ENCODE measurements at regions not wholly inside any gene's neighbourhood (a gene's known extent, or its start where the extent isn't known, plus 50 kb on each side); places are given as distances from the start of the nearest gene placed in this dataset.

DNA sequence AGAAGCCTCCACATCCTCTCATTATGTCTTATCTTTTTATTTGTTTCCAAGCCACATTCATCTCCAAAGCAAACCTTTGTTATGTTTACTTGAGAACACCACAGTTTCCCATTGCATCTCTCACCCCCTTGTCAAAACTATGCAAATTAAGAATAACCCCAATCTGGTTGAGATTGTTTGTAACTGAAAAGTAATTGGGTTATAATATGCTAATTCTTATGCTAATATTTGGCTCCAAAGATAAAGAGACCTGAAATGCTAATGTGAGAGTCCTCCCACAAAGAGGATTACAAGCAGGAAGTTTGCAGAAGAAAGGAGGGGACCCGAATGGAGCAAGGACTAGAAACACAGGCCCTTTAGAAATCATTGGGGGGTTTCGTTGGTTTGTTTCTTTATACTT, 92.9 kb upstream of the UBL3 start:
- Histone ChIP-seq H3K27me3 (ENCODE audit: control insufficient read depth in 2 of 2, insufficient read depth in 2 of 2, low read length in 2 of 2) (peaks cover 0 to 4% of the 10 kb centered on the region in 2 experiments), H2AFZ (ENCODE audit: low read depth, low read length) (no peak overlapping the region), H3K4me1 (ENCODE audit: control insufficient read depth, extremely low read depth, insufficient read depth, low read length) (no peaks in the 10 kb centered on the region), H3K9ac (replicated peaks; ENCODE audit: extremely low read depth, insufficient read depth, low read length) (no peak overlapping the region), H4K20me1 (replicated peaks; ENCODE audit: control insufficient read depth, extremely low read depth, insufficient read depth, low read length) (no peaks in the 10 kb centered on the region), H3K4me2 (ENCODE audit: insufficient read depth, low read length) (no peak overlapping the region), H3K79me2 (ENCODE audit: control insufficient read depth, insufficient read depth, low read length) (no peaks in the 10 kb centered on the region), H3K36me3 (ENCODE audit: control insufficient read depth in 2 of 2, extremely low read depth in 1 of 2, insufficient read depth in 2 of 2, low read length in 2 of 2) (no peaks in the 10 kb centered on the region), H3K9me1 (replicated peaks; ENCODE audit: control insufficient read depth, extremely low read depth, insufficient read depth, low read length) (no peaks in the 10 kb centered on the region), H3K4me3 (replicated peaks in 1 of 3; ENCODE audit: insufficient read depth in 1 of 3, low read depth in 1 of 3, low read length in 3 of 3) (no peak overlapping the region), H3K9me3 (replicated peaks; ENCODE audit: control insufficient read depth, insufficient read depth, low read length) (no peaks in the 10 kb centered on the region), H3K27ac (ENCODE audit: insufficient read depth, low read depth, low read length) (no peak overlapping the region)
- dilution Hi-C loops (cut with MboI; ENCODE audit: extremely low pct_ligation_motif_present, low sequenced_read_pairs) (no loop called here), intact Hi-C loops (cut with micrococcal nuclease) (no loop called here)
- FAIRE-seq: no peak
- no TSS peak for BruUV-seq (replicated peaks)
- TF ChIP-seq POLR2A (IDR thresholded peaks at IDR 0.05; ENCODE audit: low read depth, low read length) (no peak), JUN (IDR thresholded peaks at IDR 0.05; ENCODE audit: borderline replicate concordance, insufficient read depth, insufficient read length, low read depth) (no peak), MYC (IDR thresholded peaks at IDR 0.05; ENCODE audit: low read depth, low read length) (no peak), FOS (IDR thresholded peaks at IDR 0.05; ENCODE audit: borderline replicate concordance, insufficient read depth, low read length) (no peak), EZH2 (IDR thresholded peaks at IDR 0.05; ENCODE audit: borderline replicate concordance, low read depth, low read length, severe bottlenecking) (no peak), GATA2 (IDR thresholded peaks at IDR 0.05; ENCODE audit: insufficient read depth, insufficient read length, low read depth, low read length) (no peak), POLR2AphosphoS5 (IDR thresholded peaks at IDR 0.05; ENCODE audit: insufficient read depth, low read depth, low read length) (no peak), CTCF (IDR thresholded peaks at IDR 0.05; ENCODE audit: extremely low read depth in 1 of 2, insufficient read depth in 1 of 2, low read depth in 1 of 2, low read length in 2 of 2) (no peak)
- TF ChIP-seq, protein P1, sequence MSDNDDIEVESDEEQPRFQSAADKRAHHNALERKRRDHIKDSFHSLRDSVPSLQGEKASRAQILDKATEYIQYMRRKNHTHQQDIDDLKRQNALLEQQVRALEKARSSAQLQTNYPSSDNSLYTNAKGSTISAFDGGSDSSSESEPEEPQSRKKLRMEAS (IDR thresholded peaks at IDR 0.05; ENCODE audit: insufficient read depth, insufficient read length): no peak
- ChIA-PET POLR2A (no interaction called here), CTCF (no interaction called here)
- no peak for DNase-seq (ENCODE audit: low read depth, low spot score)
